GM08714 (cell line): ENCODE measurements at regions not wholly inside any gene's neighbourhood (a gene's known extent, or its start where the extent isn't known, plus 50 kb on each side); places are given as distances from the start of the nearest gene placed in this dataset.
"Not testable (repeated sequence)": the region's sequence is repeated elsewhere in the genome, so short reads cannot be mapped to it uniquely, and the experiment has no call there.

Experiments used
- H3K4me3 ChIP-seq: fragments of 200-500 bp; sonication (Bioruptor generic); 2 replicates; pipeline ENCODE4 v1.5.1; 2014; ENCODE audit warnings: mild to moderate bottlenecking, low read length, inconsistent platforms
- ZNF274 ChIP-seq: IDR thresholded peaks from 2 replicates; pipeline ENCODE4 v1.6.1; 2012; ENCODE audit warnings: mild to moderate bottlenecking, low read depth, low read length

- H3K4me3 ChIP-seq: no peak overlapping the region
- no peak for TF ChIP-seq ZNF274
Observed at GRCh38 chr4:162839814-162840213, 326.9 kb downstream of the NAF1 start.

- no peak for TF ChIP-seq ZNF274
- H3K4me3 ChIP-seq: no peak overlapping the region
Observed at GRCh38 chr4:162838671-162839070, 328.0 kb downstream of the NAF1 start.

DNA sequence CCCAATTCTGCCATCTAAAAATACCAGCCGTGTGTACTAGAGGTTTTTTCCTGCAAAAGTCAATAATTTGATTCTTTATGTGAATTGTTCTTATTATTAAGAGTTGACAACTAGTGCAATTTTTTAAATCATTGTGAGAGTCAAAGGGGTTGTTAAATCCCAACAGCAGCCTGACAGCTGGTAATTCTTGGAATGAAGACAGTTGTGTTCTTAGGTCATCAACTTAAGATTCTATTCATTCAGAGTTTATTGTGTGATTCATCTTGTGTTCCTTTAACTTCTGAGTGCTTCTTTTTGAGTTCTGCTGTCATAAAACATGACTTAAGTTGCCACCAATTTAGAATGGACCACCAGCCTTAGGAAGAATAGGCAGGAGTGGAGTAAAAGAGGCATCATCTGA, 329.0 kb downstream of the NAF1 start:
- no peak overlapping the region for H3K4me3 ChIP-seq
- TF ChIP-seq ZNF274: no peak

- H3K4me3 ChIP-seq: no peak overlapping the region
- TF ChIP-seq ZNF274: no peak
Observed at GRCh38 chr4:162837241-162837640, 329.4 kb downstream of the NAF1 start.

- no peak overlapping the region for H3K4me3 ChIP-seq
- TF ChIP-seq ZNF274: no peak
Observed at GRCh38 chr4:162836773-162837172, 329.9 kb downstream of the NAF1 start.

GRCh38 chr4:162836258-162836657, 330.4 kb downstream of the NAF1 start:
- not testable (repeated sequence) for H3K4me3 ChIP-seq

GRCh38 chr4:162830899-162831298, 335.8 kb downstream of the NAF1 start:
- H3K4me3 ChIP-seq: no peak overlapping the region
- TF ChIP-seq ZNF274: no peak

GRCh38 chr4:162817374-162817773, 349.3 kb downstream of the NAF1 start:
- not testable (repeated sequence) for H3K4me3 ChIP-seq

DNA sequence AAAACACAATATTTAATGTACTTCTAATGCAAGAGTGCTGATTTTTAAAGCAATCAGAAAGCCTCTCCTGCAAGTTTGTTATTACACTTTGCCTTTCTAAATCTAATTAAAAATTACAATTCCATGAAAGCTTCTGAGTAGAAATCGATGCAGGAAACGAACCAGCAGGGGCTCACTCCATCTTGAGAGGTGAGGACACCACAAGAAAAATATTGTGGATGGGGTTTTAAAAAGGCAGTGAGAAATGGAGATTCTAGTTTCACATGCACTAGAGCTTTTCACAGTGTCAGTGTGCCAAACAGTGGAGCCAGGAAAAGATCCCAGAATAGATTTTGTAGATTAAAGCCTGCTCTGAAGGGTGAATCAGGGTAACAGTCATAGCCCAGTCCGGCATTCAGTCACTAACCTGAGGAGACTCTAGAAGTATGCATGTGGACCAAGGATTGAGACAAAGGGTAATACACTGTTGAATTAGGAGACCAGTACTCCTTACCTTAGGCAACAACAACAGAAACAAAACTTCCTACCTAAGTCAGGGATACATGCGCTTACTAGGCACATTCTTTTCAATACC, 362.3 kb downstream of the NAF1 start:
- no peak overlapping the region for H3K4me3 ChIP-seq
- no peak for TF ChIP-seq ZNF274

- no peak overlapping the region for H3K4me3 ChIP-seq
- TF ChIP-seq ZNF274: no peak
Observed at GRCh38 chr4:162803378-162803777, 363.3 kb downstream of the NAF1 start.

- no peak overlapping the region for H3K4me3 ChIP-seq
- TF ChIP-seq ZNF274: no peak
Observed at GRCh38 chr4:162797108-162797507, 369.6 kb downstream of the NAF1 start.

- no peak overlapping the region for H3K4me3 ChIP-seq
Observed at GRCh38 chr4:162793571-162793970, 373.1 kb downstream of the NAF1 start.

DNA sequence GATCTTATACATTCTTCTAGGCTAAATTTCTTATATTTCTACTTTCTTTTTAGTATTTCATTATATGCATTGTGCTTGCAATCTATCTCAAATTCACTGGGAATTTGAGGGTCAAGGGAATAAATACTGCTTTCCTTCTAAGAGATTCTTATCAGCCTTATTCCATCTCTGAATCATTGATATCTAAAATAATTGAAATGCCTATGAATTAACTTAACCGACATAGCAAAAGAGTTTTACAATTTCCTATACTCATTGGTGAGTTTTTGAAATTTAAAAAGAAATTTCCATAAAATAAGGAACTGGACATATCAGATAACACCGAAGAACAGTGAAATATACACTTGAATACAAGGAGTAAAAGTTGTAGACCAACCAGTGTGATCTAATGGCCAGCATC, 373.7 kb downstream of the NAF1 start:
- no peak for TF ChIP-seq ZNF274

More at GRCh38 chr4:162793571-162793970, 373.1 kb downstream of the NAF1 start:
- no peak for TF ChIP-seq ZNF274

DNA sequence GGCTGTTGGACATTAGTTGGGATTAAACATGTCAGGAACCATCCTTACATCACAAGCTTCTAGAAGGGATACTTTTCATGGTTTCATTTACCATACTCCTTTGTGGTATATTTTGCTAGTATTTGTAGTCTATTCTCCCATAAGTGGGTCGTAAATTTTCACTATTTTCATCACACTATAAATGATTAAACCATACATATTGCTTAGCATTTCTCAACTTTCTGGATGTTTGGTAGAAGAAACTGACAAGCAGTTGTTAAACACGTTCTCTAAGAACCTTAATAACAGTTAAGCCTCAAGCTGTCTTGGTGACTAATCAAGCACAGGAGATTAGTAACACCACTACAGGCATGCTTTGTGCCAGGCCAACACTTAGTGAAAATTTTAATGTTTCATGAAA, 375.5 kb downstream of the NAF1 start:
- no peak overlapping the region for H3K4me3 ChIP-seq

More for the DNA sequence above, 373.7 kb downstream of the NAF1 start:
- no peak overlapping the region for H3K4me3 ChIP-seq

GRCh38 chr4:162787120-162787519, 379.6 kb downstream of the NAF1 start:
- no peak overlapping the region for H3K4me3 ChIP-seq
- no peak for TF ChIP-seq ZNF274

More for the DNA sequence above, 375.5 kb downstream of the NAF1 start:
- no peak for TF ChIP-seq ZNF274

- TF ChIP-seq ZNF274: no peak
Observed at GRCh38 chr4:162782778-162783525, 383.7 kb downstream of the NAF1 start.

More at GRCh38 chr4:162782778-162783525, 383.7 kb downstream of the NAF1 start:
- no peak overlapping the region for H3K4me3 ChIP-seq
